SK-N-SH (cell line): ENCODE measurements at regions not wholly inside any gene's neighbourhood (a gene's known extent, or its start where the extent isn't known, plus 50 kb on each side); places are given as distances from the start of the nearest gene placed in this dataset.

Experiments
- CTCF ChIA-PET: fragments of 300-600, 350-600 bp; formaldehyde crosslinking; extraction: SDS; loops from one replicate; lab custom pipeline; 2021; lab: Yijun Ruan, JAX
- POLR2A ChIA-PET: fragments of 350-600 bp; sonication (Branson Sonifier 250); formaldehyde crosslinking; extraction: SDS; loops from one replicate; lab custom pipeline; 2020; ENCODE audit warnings: antibody characterized with exemption, inconsistent platforms; lab: Yijun Ruan, JAX
- DNase-seq: peaks from one replicate; pipeline ENCODE4 v3.0.0; 2012
- H2AFZ ChIP-seq: fragments of 200-600 bp; sonication (generic); 2 replicates; pipeline ENCODE4 v1.8.1; 2016; ENCODE audit warnings: antibody characterized with exemption, mild to moderate bottlenecking, low read depth
- H3F3A ChIP-seq: fragments of 200-600 bp; sonication (generic); replicated peaks from 2 replicates; pipeline ENCODE3; 2016; ENCODE audit warnings: antibody characterized with exemption, mild to moderate bottlenecking; ENCODE audit not compliant: insufficient read depth
- H3K27ac ChIP-seq, 2 experiments: fragments of 200-500 bp in 1 of 2; fragments of 200-600 bp in 1 of 2; sonication (Bioruptor generic) in 1 of 2; sonication (generic), shearing (Covaris generic) in 1 of 2; 2 replicates each; pipeline versions ENCODE4 v1.5.1 to v1.6.1; 2014 to 2016; ENCODE audit warnings: low read depth in 2 of 2, inconsistent platforms in 1 of 2, low read length in 1 of 2, mild to moderate bottlenecking in 1 of 2, mixed read lengths in 1 of 2
- H3K27me3 ChIP-seq: fragments of 200-600 bp; sonication (generic), shearing (Covaris generic); 2 replicates; pipeline ENCODE4 v1.6.1; 2016; ENCODE audit warnings: mixed run types; ENCODE audit not compliant: insufficient read depth
- H3K36me3 ChIP-seq, 2 experiments: fragments of 200-500 bp in 1 of 2; fragments of 200-600 bp in 1 of 2; sonication (Bioruptor generic) in 1 of 2; sonication (generic) in 1 of 2; replicated peaks in 1 of 2; 2 replicates each; pipeline versions ENCODE3 to v1.5.1; 2014 to 2016; ENCODE audit warnings: low read length in 1 of 2, mild to moderate bottlenecking in 1 of 2; ENCODE audit not compliant: insufficient read depth in 2 of 2, control insufficient read depth in 1 of 2
- H3K4me1 ChIP-seq, 2 experiments: fragments of 200-500 bp in 1 of 2; fragments of 200-600 bp in 1 of 2; sonication (Bioruptor generic) in 1 of 2; sonication (generic), shearing (Covaris generic) in 1 of 2; 2 replicates each; pipeline versions ENCODE4 v1.5.1 to v1.6.1; 2014 to 2016; ENCODE audit warnings: low read depth in 1 of 2, low read length in 1 of 2, mixed run types in 1 of 2; ENCODE audit not compliant: insufficient read depth in 2 of 2, control insufficient read depth in 1 of 2
- H3K4me2 ChIP-seq: fragments of 200-600 bp; sonication (generic), shearing (Covaris generic); 2 replicates; pipeline ENCODE4 v1.6.1; 2017; ENCODE audit warnings: mixed run types
- H3K4me3 ChIP-seq, 2 experiments: fragments of 200-500 bp in 1 of 2; fragments of 200-600 bp in 1 of 2; sonication (Bioruptor generic) in 1 of 2; sonication (generic), shearing (Covaris generic) in 1 of 2; 2 replicates each; pipeline versions ENCODE4 v1.5.1 to v1.8.1; 2014 to 2016; ENCODE audit warnings: low read depth in 2 of 2, inconsistent platforms in 1 of 2, low read length in 1 of 2, mild to moderate bottlenecking in 1 of 2, mixed read lengths in 1 of 2, moderate library complexity in 1 of 2
- H3K79me2 ChIP-seq: fragments of 200-600 bp; sonication (generic); 2 replicates; pipeline ENCODE4 v1.8.1; 2017; ENCODE audit warnings: mild to moderate bottlenecking; ENCODE audit not compliant: insufficient read depth
- H3K9ac ChIP-seq: fragments of 200-600 bp; sonication (generic); 2 replicates; pipeline ENCODE4 v1.6.1; 2017; ENCODE audit warnings: mixed run types
- H3K9me2 ChIP-seq: fragments of 200-600 bp; sonication (generic); 2 replicates; pipeline ENCODE4 v1.6.1; 2017; ENCODE audit warnings: mixed run types
- H3K9me3 ChIP-seq: fragments of 200-600 bp; sonication (generic); 2 replicates; pipeline ENCODE4 v1.6.1; 2017; ENCODE audit warnings: mixed run types, mild to moderate bottlenecking, moderate library complexity
- H4K20me1 ChIP-seq: fragments of 200-600 bp; sonication (generic); 2 replicates; pipeline ENCODE4 v1.6.1; 2017; ENCODE audit warnings: mild to moderate bottlenecking, mixed run types; ENCODE audit not compliant: insufficient read depth
- CHD2 ChIP-seq: fragments of 150-350 bp; IDR thresholded peaks from 2 replicates; pipeline ENCODE4 v1.6.1; 2018; ENCODE audit warnings: low read length; ENCODE audit not compliant: partially characterized antibody
- ELF1 ChIP-seq: IDR thresholded peaks from 2 replicates; pipeline ENCODE4 v1.4.0; 2012
- EP300 ChIP-seq, 2 experiments: IDR thresholded peaks; 2 replicates each; pipeline versions ENCODE4 v1.4.0 to v1.6.1; 2012; ENCODE audit warnings: borderline replicate concordance in 1 of 2, low read depth in 1 of 2, low read length in 1 of 2
- FOSL2 ChIP-seq: IDR thresholded peaks from 2 replicates; pipeline ENCODE4 v1.4.0; 2012; ENCODE audit warnings: low read depth, mild to moderate bottlenecking, moderate library complexity, borderline replicate concordance
- FOXJ3 ChIP-seq: sonication (generic); formaldehyde crosslinking; IDR thresholded peaks from 2 replicates; pipeline ENCODE4 v1.5.1; 2020; ENCODE audit warnings: mild to moderate bottlenecking, missing genetic modification reagents
- FOXM1 ChIP-seq: IDR thresholded peaks from 2 replicates; pipeline ENCODE4 v1.4.0; 2012; ENCODE audit warnings: low read depth, mild to moderate bottlenecking
- GABPA ChIP-seq: IDR thresholded peaks from 2 replicates; pipeline ENCODE4 v1.4.0; 2012; ENCODE audit warnings: low read depth, mild to moderate bottlenecking
- GATA2 ChIP-seq: sonication (generic); formaldehyde crosslinking; IDR thresholded peaks from 2 replicates; pipeline ENCODE4 v1.5.0; 2020; ENCODE audit warnings: mild to moderate bottlenecking, missing genetic modification reagents
- MEF2A ChIP-seq: IDR thresholded peaks from 2 replicates; pipeline ENCODE4 v1.4.0; 2012; ENCODE audit warnings: low read depth, borderline replicate concordance
- MXI1 ChIP-seq: IDR thresholded peaks from 2 replicates; pipeline ENCODE4 v1.6.1; 2012; ENCODE audit warnings: mild to moderate bottlenecking, low read depth, low read length, improper control_type of control experiment
- NFIC ChIP-seq: IDR thresholded peaks from 2 replicates; pipeline ENCODE4 v1.4.0; 2012; ENCODE audit warnings: borderline replicate concordance
- PBX3 ChIP-seq: IDR thresholded peaks from 2 replicates; pipeline ENCODE4; 2012
- POLR2AphosphoS5 ChIP-seq: IDR thresholded peaks from 2 replicates; pipeline ENCODE4 v1.6.1; 2012; ENCODE audit warnings: low read depth, low read length
- RAD21 ChIP-seq: IDR thresholded peaks from 2 replicates; pipeline ENCODE4 v1.6.1; 2012; ENCODE audit warnings: mild to moderate bottlenecking, low read length
- RFX5 ChIP-seq: IDR thresholded peaks from 2 replicates; pipeline ENCODE4 v1.6.1; 2012; ENCODE audit warnings: mild to moderate bottlenecking, improper control_type of control experiment, low read length
- SIN3A ChIP-seq: IDR thresholded peaks from 2 replicates; pipeline ENCODE4 v1.6.1; 2012; ENCODE audit warnings: low read depth, mild to moderate bottlenecking, low read length, moderate library complexity, borderline replicate concordance
- SMC3 ChIP-seq: IDR thresholded peaks from 2 replicates; pipeline ENCODE4 v1.6.1; 2012; ENCODE audit warnings: low read depth, low read length, improper control_type of control experiment
- WGBS: methylation state at CpG from one replicate; pipeline ENCODE4 v1.1.6; 2017; ENCODE audit warnings: low lambda C conversion rate; 5-methylcytosine and 5-hydroxymethylcytosine counted together
- TF ChIP-seq, protein P1 (sequence below): IDR thresholded peaks from 2 replicates; pipeline ENCODE4 v1.4.0; 2012; ENCODE audit warnings: low read depth, borderline replicate concordance
- TF ChIP-seq, protein P2 (sequence below): fragments of 150-350 bp; IDR thresholded peaks from 2 replicates; pipeline ENCODE4 v1.6.1; 2017; ENCODE audit warnings: antibody characterized with exemption, low read length, low read depth, borderline replicate concordance

DNA sequence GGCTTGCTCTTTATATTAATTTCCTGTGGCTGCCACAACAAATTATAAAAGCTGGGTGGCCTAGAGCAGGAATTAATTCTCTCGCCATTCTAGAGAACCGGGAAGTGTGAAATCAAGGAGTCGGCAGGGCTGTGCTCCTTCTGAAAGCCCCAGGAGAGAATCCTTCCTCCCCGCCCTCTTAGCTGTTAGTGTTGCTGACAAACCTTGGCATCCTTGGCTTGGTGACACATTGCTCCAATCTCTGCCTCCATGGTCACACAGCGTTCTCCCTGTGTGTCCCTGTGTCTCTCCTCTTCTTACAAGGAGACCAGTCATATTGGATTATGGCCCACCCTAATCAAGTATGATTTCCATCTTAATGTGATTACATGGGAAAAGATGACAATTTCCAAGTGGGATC, 55.9 kb upstream of the NEURL1B start (continued):
- TF ChIP-seq CHD2: no peak
- no peak for TF ChIP-seq ELF1

- Histone ChIP-seq H3K9ac (no peak overlapping the region), H2AFZ (no peak overlapping the region), H3K9me2 (no peaks in the 10 kb centered on the region), H3K36me3 (no peaks in the 10 kb centered on the region), H3K27me3 (peaks cover 15% of the 10 kb centered on the region; the same call in 1 of the 2 replicates), H3K4me2 (no peak overlapping the region), H4K20me1 (no peaks in the 10 kb centered on the region), H3K27ac (no peak overlapping the region), H3K79me2 (no peaks in the 10 kb centered on the region), H3F3A (no peaks in the 10 kb centered on the region), H3K4me1 (peaks cover 0 to 6% of the 10 kb centered on the region in 2 experiments; a peak in 1 of 4 replicates), H3K9me3 (no peaks in the 10 kb centered on the region), H3K4me3 (no peak overlapping the region)
- POLR2A ChIA-PET: interaction anchor here (0.6 kb wide), 2 partner anchors 24 to 29 kb away, joined by 3 read pairs; no protein-coding TSS in a partner anchor
- DNase-seq: no peak
- WGBS: 59% methylated on average over 6 of the region's 8 CpGs
- TF ChIP-seq SIN3A: no peak
- TF ChIP-seq FOSL2: no peak
- no peak for TF ChIP-seq NFIC
- TF ChIP-seq POLR2AphosphoS5: no peak
- no peak for TF ChIP-seq FOXJ3 (CRISPR knock-in tag)
- TF ChIP-seq CHD2: no peak
- TF ChIP-seq RAD21: no peak
- TF ChIP-seq PBX3: no peak
- TF ChIP-seq SMC3: no peak
- TF ChIP-seq EP300 (IDR thresholded peaks at IDR 0.05; ENCODE audit: borderline replicate concordance in 1 of 2, low read depth in 1 of 2, low read length in 1 of 2): no peak
- TF ChIP-seq MXI1: no peak
- no peak for TF ChIP-seq GATA2 (CRISPR knock-in tag)
- no peak for TF ChIP-seq ELF1
- TF ChIP-seq, protein P1, sequence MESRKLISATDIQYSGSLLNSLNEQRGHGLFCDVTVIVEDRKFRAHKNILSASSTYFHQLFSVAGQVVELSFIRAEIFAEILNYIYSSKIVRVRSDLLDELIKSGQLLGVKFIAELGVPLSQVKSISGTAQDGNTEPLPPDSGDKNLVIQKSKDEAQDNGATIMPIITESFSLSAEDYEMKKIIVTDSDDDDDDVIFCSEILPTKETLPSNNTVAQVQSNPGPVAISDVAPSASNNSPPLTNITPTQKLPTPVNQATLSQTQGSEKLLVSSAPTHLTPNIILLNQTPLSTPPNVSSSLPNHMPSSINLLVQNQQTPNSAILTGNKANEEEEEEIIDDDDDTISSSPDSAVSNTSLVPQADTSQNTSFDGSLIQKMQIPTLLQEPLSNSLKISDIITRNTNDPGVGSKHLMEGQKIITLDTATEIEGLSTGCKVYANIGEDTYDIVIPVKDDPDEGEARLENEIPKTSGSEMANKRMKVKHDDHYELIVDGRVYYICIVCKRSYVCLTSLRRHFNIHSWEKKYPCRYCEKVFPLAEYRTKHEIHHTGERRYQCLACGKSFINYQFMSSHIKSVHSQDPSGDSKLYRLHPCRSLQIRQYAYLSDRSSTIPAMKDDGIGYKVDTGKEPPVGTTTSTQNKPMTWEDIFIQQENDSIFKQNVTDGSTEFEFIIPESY: no peak
- TF ChIP-seq FOXM1: no peak
- TF ChIP-seq MEF2A: no peak
- TF ChIP-seq, protein P2, sequence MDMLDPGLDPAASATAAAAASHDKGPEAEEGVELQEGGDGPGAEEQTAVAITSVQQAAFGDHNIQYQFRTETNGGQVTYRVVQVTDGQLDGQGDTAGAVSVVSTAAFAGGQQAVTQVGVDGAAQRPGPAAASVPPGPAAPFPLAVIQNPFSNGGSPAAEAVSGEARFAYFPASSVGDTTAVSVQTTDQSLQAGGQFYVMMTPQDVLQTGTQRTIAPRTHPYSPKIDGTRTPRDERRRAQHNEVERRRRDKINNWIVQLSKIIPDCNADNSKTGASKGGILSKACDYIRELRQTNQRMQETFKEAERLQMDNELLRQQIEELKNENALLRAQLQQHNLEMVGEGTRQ: no peak
- no peak for TF ChIP-seq RFX5
- TF ChIP-seq GABPA: no peak
- CTCF ChIA-PET: interaction anchor here (0.8 to 1.8 kb wide), 5 partner anchors 8 to 57 kb away, joined by 3 to 7 read pairs (median 3); no protein-coding TSS in a partner anchor
These were observed 56.4 kb upstream of the NEURL1B start for GRCh38 chr5:172584638-172585037.
